Frontal cortex (tissue), 3 donors: ENCODE measurements at regions not wholly inside any gene's neighbourhood (a gene's known extent, or its start where the extent isn't known, plus 50 kb on each side); places are given as distances from the start of the nearest gene placed in this dataset.
"Not testable (repeated sequence)": the region's sequence is repeated elsewhere in the genome, so short reads cannot be mapped to it uniquely, and the experiment has no call there.

Source experiments
- DNase-seq, 2 donors: peaks; one replicate each; pipeline ENCODE4 v3.0.0; 2012; ENCODE audit warnings: low spot score in 2 of 2
- FAIRE-seq: peaks from 2 replicates; lab custom pipeline; 2012; peaks lifted over from hg19 to GRCh38; lab: Jason Lieb, UNC
- donor health status: control.
- donor health status: control.
- donor health status: control.

DNA sequence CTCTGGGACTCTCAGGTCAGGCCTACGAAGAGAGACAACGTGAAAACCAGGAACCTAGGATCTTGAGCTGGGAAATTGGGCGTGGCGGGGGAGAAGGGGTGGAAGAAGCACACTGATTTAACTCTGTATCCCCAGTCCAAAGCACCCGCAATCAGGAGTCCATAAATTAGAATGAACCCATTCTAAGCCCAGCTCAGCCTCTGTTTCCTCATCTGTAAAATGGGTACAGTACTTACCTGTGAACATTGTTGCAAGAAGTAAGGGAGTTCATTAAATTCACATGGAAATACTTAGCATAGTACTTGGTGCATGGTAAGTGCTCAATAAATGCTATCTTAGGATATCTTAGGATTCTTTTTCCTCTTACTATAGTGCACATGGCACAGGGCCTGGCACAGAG, 326.7 kb downstream of the BCOR start:
- FAIRE-seq (no peak), DNase-seq (no peak)

DNA sequence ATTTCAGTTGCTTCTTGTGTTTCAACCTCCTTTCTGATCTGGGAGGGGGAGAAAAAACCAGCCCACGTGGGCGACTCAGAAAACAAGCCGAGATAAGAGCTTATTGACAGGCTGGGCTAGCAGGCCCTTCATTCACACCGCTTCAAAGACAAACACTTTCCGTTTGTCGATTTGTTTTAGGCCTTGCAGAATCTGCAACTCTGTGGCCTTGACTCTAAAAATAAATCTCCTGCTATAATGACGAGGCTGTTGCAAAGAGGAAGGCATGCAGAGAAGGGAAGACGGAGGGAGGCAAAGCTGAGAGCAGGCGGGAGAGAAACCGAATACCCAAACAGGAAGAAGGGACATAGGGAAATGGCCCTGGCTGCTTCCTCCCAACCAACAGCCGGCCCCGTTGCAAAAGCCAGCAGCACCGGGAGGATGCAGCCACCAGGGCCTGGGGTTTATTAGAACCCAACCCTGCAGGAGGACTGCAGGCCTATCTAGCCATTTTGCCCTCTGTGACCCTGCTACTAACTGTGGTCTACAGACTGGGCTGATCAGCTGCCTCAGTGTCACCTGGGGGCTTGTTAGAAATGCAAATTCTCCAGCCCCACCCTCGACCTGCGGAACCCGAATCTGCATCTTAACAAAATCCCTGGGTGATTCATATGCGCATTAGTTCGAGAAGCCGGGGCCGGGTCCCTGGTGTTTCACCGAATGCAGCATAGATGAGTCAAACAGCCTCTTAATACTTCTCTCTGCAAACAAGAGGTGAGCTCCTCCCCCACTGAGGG, 325.5 kb downstream of the BCOR start:
- DNase-seq = no peak
- no peak for FAIRE-seq

- FAIRE-seq = no peak
- no peak for DNase-seq
Observed at GRCh38 chrX:39773150-39773549, 324.6 kb downstream of the BCOR start.

DNA sequence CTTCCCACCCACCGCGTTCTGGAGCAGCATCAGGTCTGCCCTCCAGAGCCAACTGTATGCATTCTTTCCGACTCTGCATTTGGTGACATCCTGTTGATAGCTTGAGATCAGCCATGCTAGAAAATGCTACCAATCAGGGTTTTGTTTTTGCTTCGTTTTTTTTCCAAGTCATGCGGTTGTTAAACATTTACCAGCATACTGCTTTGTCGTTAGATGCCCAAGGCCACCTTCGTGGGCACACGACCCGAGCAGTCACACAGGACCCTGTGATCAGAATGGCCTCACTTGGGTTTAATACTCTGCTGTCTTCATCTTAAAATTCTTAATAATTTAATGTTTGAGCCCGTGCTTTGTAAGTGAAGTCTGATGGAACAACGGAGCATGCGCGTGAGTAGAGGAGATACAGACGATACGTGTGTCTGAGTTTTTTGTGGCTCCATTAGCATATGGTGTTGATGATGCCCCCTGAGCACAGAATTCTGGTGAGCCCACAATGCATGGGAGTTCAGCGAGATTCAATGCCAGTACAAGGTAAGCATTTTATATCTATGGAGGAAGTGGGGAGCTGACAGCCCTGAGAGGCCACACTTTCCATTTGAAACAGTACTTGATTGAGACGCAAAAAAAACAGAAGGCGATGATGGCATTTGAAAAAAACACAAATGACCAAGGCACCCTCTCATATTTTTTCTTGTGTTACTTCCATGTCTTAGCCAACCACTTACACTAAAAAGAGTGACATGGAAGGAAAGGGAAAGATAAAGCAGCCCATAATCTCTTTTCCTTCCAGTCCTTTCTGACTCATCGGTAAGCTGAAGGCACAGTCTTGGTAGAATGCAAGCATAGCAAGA, 323.6 kb downstream of the BCOR start:
- DNase-seq (no peak), FAIRE-seq (no peak)

DNA sequence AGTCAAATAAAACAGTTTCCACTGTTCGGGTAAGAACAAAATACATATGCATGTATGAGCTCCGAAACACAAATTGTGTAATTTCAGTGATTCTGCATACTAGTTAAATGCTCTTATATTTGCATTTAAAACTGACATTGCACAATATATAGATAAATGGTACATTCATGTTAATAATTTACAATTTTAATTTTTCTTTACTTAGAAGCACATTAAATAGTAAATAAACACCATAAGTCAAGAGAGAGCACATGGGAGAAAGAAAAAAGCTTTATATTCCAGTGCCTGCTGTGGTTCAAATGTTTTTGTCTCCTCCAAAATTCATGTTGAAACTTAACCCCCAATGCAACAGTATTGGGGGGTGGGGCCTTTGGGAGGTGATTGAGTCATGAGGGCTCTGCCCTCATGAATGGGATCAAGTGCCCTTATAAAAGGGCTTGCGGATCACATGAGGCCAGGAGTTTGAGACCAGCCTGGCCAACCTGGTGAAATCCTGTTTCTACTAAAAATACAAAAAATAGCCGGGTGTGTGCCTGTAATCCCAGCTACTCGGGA, 322.9 kb downstream of the BCOR start:
- FAIRE-seq = no peak
- no peak for DNase-seq

DNA sequence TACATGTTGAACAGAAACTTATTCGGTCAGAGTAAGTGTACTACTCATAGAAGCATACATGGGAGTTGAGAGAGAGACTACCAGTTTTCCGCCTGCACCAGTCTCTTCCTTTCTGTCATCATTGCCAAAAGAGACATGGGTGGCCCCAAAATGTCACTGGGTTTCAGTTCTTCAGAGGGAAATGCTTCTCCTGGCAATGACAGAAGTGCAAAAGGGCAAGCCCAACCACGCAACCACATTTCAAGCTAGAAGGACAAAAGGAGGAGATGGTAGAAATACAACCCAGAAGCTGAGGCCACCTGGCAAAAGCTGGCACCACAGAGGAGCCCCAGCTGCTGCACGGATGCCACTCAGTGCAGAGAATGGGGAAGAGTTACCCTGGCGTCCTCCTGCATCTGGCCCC, 320.1 kb downstream of the BCOR start:
- no peak for FAIRE-seq

DNA sequence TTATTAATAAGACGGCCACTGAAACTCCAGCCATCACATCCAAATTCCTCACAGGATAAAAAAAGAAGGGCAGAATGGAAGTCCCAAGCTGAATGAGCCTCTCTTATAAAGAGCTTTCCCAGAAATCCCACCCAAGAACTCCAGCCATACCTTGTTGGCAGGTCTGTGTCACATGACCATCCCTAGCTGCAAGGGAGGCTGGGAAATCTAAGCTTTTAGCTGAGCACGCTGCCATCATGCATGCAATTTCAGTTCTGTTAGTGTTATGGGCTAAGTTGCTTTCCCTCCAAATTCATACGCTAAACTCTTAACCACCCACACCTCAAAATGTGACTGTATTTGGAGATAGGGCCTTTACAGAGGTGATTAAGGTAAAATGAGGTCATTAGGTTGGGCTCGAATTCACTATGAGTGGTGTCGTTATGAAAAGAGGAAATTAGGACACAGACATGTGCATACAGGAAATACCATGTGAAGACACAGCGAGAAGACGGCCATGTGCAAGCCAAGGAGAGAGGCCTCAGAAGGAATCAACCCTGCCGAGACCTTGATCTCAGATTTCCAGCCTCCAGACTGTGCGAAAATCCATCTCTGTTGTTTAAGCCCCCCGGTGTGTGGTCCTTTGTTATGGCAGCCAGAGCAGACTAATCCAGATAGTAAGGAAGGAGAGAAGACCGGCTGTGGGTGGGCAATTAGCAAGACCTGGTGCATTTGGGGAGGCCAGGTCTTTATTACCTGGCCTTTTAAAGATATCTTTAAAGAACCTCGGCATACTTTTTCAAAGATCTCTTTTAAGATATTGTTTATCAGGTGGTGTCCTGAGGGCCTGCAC, 317.6 kb downstream of the BCOR start:
- no peak for FAIRE-seq

More for the DNA sequence above, 320.1 kb downstream of the BCOR start:
- no peak for DNase-seq

GRCh38 chrX:39782276-39782675, 315.5 kb downstream of the BCOR start:
- no peak for DNase-seq
- FAIRE-seq = no peak

More for the DNA sequence above, 317.6 kb downstream of the BCOR start:
- DNase-seq = no peak

GRCh38 chrX:39787999-39788398, 309.8 kb downstream of the BCOR start:
- FAIRE-seq (no peak), DNase-seq (no peak)

DNA sequence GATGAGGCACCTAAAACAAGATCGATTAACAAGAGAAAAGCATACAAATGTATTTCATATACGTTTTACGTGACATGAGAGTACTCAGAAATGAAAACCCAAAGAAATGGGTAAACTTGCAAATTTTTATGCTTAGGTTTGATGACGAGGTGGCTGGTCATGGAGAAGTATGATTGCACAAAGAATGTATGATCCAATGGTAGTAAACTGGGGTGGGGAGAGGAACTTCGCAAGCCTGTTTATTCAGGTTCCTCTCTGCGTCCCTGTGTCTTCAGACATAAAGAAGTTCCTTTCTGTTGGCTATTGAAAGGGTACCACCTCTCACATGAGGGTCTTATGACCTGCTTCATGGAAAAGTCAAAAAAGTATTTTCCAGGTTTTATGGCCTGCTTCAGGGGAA, 309.2 kb downstream of the BCOR start:
- DNase-seq (no peak), FAIRE-seq (no peak)

- no peak for DNase-seq
- FAIRE-seq = no peak
Observed at GRCh38 chrX:39791691-39792090, 306.1 kb downstream of the BCOR start.

DNA sequence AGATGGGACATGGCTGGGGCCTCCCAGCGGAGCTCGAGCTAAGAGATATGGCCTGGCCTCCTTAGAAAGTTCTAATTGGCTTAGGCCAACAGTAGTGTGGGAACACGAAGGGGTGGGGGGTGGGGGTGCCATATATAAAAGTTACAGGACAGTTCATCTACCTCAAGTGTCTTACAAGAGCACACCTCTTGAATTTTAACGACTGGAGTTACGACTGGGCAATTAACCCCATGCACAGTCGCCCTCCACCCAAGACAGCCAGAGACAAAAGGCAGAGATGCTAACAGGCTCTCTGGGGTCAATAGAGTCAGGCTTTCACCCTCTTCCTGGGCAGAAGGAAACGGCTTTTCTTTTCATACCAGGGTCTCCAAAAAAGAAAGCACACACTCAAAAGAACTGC, 302.2 kb downstream of the BCOR start:
- DNase-seq = no peak
- no peak for FAIRE-seq

DNA sequence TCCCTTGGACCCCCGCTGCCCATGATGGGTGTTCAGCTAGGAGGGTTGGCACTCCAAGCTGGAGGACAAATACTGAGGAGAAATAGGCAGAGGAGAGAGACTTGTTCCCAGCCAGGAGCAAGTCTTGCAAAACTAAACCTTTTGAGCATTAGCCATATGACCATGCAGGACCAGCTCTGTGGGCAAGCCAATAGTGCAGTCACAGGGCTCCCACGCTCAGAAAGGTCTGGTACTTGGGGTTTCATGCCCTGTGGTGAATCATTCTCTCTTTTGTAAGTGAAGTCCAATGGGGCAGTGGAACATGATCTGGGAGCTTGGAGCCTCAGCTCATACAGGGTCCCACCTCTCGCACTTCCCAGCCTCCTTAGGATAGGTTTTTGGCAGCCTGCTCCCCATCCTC, 300.9 kb downstream of the BCOR start:
- FAIRE-seq = no peak
- DNase-seq = no peak

DNA sequence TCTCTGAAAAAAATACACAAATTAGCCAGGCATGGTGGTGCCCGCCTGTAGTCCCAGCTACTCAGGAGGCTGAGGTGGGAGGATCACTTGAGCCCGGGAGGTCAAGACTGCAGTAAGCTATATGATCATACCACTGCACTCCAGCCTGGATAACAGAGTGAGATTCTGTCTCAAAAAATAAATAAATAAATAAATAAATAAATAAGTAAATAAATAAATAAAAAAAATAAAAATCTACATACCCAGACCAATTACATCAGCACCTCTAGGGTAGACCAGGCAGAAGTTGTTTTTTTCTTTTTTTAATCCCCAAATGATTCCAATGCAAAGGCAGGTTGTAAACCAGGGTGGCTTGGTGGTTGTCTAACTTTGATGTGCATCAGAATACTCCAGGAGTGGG, 299.3 kb downstream of the BCOR start:
- not testable (repeated sequence) for DNase-seq, FAIRE-seq

- no peak for DNase-seq
- FAIRE-seq = no peak
Observed at GRCh38 chrX:39802354-39802753, 295.4 kb downstream of the BCOR start.

- no peak for DNase-seq
- no peak for FAIRE-seq
Observed at GRCh38 chrX:39802908-39803307, 294.9 kb downstream of the BCOR start.

- FAIRE-seq (no peak), DNase-seq (no peak)
Observed at GRCh38 chrX:39805022-39805421, 292.7 kb downstream of the BCOR start.

- FAIRE-seq (no peak), DNase-seq (no peak)
Observed at GRCh38 chrX:39805825-39806224, 291.9 kb downstream of the BCOR start.

- DNase-seq = no peak
- FAIRE-seq = no peak
Observed at GRCh38 chrX:39808471-39808917, 289.3 kb downstream of the BCOR start.

DNA sequence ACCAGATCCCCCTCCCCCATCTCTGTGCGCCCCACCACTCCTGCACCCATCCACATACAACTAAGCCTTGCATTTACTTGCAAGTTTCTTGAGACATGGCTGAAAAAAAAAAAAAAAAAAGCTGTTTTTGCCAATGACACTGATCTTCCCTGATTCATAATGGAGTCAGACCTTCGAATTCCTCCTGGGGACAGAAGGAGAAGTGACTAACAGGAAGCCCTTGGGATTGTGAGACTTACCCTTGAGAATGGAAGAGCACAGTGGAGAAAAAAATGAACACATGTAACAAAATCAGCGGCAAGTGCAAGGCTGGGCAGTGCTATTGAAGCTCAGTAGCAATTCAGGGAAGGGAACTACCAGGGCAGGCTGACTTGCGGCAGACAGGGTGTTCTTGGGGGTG, 288.4 kb downstream of the BCOR start:
- DNase-seq (no peak), FAIRE-seq (no peak)
